PC-3 (cell line): ENCODE measurements at regions not wholly inside any gene's neighbourhood (a gene's known extent, or its start where the extent isn't known, plus 50 kb on each side); places are given as distances from the start of the nearest gene placed in this dataset.

Experiments used
- EZH2 ChIP-seq: fragments of 300-600 bp; sonication (generic); IDR thresholded peaks from one replicate; pipeline ENCODE4 v1.6.1; 2017; ENCODE audit warnings: antibody characterized with exemption, mild to moderate bottlenecking, low read length; ENCODE audit not compliant: unreplicated experiment
- EZH2phosphoT487 ChIP-seq: fragments of 300-600 bp; sonication (generic); IDR thresholded peaks from 2 replicates; pipeline ENCODE4 v1.6.1; 2018; ENCODE audit warnings: mild to moderate bottlenecking, antibody characterized with exemption, low read length, borderline replicate concordance
- TF ChIP-seq, protein P1 (sequence below): fragments of 300-600 bp; sonication (generic); conservative IDR thresholded peaks from 2 replicates; pipeline ENCODE4 v1.5.1; 2017; ENCODE audit warnings: antibody characterized with exemption, low read depth, mild to moderate bottlenecking, low read length

DNA sequence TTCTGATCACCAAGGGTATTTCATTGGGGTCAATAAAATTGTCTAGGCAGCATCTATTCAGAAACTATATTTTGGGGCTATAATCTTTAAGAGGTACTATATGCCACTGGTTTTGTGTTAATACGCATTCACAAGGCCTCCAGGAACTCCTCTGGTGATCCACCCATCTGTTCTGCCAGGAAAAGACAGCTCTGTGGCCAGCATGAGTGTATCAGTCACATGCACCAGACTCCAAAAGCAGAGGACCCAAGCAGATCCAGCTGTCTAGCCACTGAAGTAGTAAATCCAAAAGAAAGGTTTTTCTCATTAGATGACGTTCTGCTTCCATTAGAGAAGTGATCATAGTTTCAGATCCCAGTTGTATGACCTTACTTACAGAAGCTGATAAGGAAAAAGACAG, 199.6 kb upstream of the CELF2 start:
- TF ChIP-seq, protein P1, sequence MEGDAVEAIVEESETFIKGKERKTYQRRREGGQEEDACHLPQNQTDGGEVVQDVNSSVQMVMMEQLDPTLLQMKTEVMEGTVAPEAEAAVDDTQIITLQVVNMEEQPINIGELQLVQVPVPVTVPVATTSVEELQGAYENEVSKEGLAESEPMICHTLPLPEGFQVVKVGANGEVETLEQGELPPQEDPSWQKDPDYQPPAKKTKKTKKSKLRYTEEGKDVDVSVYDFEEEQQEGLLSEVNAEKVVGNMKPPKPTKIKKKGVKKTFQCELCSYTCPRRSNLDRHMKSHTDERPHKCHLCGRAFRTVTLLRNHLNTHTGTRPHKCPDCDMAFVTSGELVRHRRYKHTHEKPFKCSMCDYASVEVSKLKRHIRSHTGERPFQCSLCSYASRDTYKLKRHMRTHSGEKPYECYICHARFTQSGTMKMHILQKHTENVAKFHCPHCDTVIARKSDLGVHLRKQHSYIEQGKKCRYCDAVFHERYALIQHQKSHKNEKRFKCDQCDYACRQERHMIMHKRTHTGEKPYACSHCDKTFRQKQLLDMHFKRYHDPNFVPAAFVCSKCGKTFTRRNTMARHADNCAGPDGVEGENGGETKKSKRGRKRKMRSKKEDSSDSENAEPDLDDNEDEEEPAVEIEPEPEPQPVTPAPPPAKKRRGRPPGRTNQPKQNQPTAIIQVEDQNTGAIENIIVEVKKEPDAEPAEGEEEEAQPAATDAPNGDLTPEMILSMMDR: no peak
- TF ChIP-seq EZH2 (no peak), EZH2phosphoT487 (no peak)
